Stimulated activated CD8-positive, alpha-beta memory T cell treated with anti-CD3 and anti-CD28 coated beads, Interleukin-12 subunit alpha, Interleukin-12 subunit beta, amount 100 ng/mL, for 1 hour (primary cell): ENCODE measurements at regions not wholly inside any gene's neighbourhood (a gene's known extent, or its start where the extent isn't known, plus 50 kb on each side); places are given as distances from the start of the nearest gene placed in this dataset.

ENCODE experiments used
- DNase-seq: peaks from one replicate; pipeline ENCODE4 v3.0.0-alpha.2; 2020; ENCODE audit warnings: low read depth

DNA sequence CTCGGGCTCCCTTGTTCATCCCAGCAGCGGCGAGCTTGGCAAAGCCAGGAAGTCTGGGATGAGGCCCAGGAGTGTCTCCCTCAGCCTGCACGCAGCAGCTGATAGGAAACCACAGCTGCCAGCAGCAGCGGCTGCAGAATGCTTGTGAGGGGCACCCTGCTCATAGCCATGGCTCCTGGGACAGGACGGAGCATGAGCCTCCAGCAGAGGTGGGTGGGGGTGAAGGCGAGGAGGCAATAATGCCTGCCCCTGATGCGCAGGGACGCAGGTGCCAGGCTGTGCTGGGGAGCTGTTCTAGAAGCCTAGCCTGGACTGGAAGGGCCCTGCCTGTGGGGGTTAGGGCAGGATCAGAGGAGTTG lies 157.9 kb downstream of the CD83 start:
- DNase-seq, result no peak

- DNase-seq, result no peak
Measured at GRCh38 chr6:14276071-14276470, 158.5 kb downstream of the CD83 start.

GRCh38 chr6:14276667-14277404 lies 159.3 kb downstream of the CD83 start:
- no peak for DNase-seq

- no peak for DNase-seq
Measured at GRCh38 chr6:14277405-14277930, 159.9 kb downstream of the CD83 start.

GRCh38 chr6:14278006-14278405 lies 160.4 kb downstream of the CD83 start:
- DNase-seq, result no peak

GRCh38 chr6:14278446-14278845 lies 160.9 kb downstream of the CD83 start:
- no peak for DNase-seq

GRCh38 chr6:14280006-14280510 lies 162.5 kb downstream of the CD83 start:
- no peak for DNase-seq

DNA sequence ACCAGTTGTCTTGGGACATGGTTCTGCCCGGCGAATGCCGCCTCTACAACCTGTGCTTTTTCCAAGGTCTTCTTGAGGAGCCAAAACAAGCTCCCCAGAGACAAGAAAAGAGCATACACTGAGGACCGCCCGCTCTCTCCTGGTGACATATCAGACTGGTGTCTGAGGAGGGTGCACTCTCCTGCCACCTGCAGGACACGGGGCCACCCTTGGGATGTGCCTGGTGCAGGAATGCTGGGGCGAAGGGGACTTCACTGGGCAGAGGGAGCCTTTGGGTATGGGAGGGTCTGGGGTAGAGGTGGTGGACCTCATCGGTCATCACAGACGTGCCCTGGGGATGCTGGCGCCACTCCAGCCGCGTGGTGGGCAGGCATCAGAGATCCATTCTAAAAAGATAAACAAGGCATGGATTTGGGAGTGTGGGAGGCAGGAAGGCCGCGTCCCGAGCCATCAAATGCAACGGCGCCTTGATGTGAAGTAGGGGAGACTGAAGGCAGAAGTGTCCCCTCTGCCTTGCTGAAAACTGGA lies 163.3 kb downstream of the CD83 start:
- DNase-seq, result no peak

- DNase-seq, result no peak
Measured at GRCh38 chr6:14281811-14282660, 164.5 kb downstream of the CD83 start.

DNA sequence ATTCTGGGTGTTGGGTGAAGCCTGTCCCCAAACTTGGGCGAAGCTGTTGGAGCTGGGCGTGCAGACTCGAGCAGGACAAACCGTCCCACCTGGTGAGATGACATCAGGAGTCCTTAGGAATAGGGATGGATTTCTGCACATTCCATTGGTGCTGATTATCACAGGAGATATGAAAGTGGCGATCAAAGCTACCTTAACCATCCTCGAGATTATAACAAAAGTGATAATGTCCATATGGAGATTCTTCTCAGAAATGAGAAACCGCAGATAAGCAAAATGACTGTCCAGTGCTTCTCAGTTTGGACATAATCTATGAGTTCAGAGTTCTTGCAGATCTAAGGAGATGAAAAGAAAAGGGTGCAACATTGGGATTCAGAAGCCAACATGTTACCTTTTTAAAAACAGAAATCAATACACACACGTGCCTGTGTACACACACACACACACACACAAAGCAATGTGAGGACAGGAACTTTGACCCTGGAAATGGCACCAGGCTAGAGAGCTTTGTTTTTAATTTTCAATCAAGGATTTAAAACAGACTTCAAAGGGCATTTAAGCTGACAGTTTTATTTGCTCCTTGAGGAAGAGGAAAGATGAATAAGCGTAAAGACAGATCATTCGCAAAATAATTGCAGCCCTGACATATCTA lies 165.4 kb downstream of the CD83 start:
- no peak for DNase-seq

- no peak for DNase-seq
Measured at GRCh38 chr6:14283600-14284235, 166.1 kb downstream of the CD83 start.

- DNase-seq, result no peak
Measured at GRCh38 chr6:14284969-14285590, 167.5 kb downstream of the CD83 start.

DNA sequence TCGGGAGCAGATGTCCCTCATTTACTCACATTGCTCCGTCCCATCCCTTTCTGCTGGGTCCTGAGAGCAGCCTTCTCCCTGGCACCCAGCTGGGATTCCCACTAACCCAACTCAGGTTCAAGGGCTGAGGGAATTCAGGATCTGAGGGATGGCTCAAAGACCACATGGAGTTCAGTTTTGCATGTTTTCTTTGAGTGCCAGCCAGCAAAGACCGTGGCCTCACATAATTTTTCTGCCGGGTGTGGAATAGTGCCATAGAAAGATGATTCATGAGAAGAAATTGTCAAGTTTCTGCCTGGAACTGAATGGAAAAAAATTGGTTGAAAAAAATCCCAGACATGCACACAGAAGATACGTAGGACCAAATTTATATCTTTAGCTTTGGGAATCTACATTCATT lies 168.6 kb downstream of the CD83 start:
- no peak for DNase-seq

GRCh38 chr6:14286634-14287428 lies 169.3 kb downstream of the CD83 start:
- DNase-seq, result no peak

DNA sequence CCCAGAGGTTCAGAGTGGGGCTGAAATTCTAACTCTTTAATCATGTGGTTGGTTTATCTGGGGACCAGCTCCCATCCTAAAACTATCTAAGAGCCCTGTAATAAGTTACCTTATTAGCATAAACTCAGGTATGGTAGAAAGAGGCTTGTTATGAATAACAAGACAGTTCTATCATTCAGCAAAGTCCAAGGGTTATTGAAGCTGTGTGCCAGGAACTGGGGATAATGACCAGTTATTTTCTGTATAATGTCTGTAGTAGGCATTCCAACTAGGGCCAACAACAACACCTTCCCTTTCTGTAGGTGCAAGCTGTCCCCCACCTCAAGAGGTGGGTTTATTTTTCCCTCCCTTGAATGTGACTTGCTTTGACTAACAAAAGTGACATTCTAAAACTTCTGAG lies 170.1 kb downstream of the CD83 start:
- DNase-seq, result no peak

DNA sequence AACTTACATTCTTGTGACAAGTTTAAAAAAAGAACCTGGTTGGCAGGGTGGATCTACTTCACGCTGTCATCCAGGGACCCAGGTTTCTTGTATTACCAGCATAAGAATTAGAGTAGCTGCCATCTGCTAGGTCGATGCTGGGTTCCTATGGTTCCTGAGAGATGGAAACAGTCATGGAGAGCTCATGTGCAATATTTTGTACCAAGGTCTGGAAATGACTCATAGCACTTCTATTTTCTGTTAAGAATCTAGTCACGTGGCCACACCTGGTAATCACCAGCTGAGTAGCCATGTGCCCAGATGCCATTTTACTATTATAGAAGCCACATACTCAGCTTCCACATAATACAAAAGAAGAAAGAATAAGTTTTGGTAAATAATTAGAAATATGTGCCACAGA lies 171.3 kb downstream of the CD83 start:
- DNase-seq, result no peak

- no peak for DNase-seq
Measured at GRCh38 chr6:14290041-14290771, 172.6 kb downstream of the CD83 start.

GRCh38 chr6:14290772-14291330 lies 173.3 kb downstream of the CD83 start:
- DNase-seq, result no peak

DNA sequence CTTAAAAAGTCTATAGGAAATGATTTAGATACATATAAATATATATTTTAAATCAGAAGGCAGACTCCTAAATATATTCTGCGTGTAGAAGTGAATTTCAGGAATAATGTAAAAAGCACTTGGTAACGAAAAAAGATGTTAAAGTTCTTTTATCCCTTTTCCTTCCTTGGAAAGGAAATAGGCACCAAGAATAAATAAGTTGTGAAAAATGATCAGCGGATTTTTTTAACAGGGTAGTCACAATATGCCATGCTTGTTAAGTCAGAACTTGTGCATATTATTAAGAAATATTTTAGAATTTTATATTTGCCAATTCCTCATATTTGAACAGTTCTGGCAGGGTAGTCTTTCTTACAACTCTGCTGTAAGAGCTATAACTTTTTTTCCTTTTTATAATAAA lies 173.8 kb downstream of the CD83 start:
- DNase-seq, result no peak
